Midbrain (tissue), 1 donor: ENCODE measurements at regions not wholly inside any gene's neighbourhood (a gene's known extent, or its start where the extent isn't known, plus 50 kb on each side); places are given as distances from the start of the nearest gene placed in this dataset.

Experiments
- DNase-seq: peaks from one replicate; lab custom pipeline; 2025; lab: John Stamatoyannopoulos, UW

GRCh38 chr3:28646435-28646834 lies 297.8 kb upstream of the AZI2 start:
- no peak for DNase-seq

GRCh38 chr3:28649266-28649665 lies 300.6 kb upstream of the AZI2 start:
- no peak for DNase-seq

DNA sequence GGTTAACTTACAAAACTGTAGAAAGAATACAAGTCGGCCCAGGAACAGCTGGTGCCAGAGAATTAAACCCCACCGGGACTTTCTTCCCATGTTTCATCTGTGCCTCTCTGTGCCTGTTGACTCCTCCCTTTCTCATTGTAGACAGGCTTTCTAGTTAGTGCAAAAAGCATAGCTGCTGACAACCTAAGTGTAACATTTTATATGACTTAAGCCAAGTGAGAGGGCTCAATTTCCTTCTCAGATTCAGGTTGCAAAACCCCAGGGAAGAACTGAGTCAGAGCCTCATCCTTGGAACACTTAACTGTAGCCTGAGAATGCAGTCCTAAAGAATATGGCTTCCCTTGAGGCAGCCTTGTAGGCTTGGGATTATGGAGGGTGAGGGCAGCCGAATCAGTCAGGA lies 302.5 kb upstream of the AZI2 start:
- no peak for DNase-seq

GRCh38 chr3:28664123-28664522 lies 315.5 kb upstream of the AZI2 start:
- no peak for DNase-seq

- DNase-seq: peak; percentile 38
Measured at GRCh38 chr3:28667646-28668621, 319.3 kb upstream of the AZI2 start.

- DNase-seq: no peak
Measured at GRCh38 chr3:28669870-28670269, 321.2 kb upstream of the AZI2 start.

- DNase-seq: no peak
Measured at GRCh38 chr3:28672406-28672805, 323.8 kb upstream of the AZI2 start.

DNA sequence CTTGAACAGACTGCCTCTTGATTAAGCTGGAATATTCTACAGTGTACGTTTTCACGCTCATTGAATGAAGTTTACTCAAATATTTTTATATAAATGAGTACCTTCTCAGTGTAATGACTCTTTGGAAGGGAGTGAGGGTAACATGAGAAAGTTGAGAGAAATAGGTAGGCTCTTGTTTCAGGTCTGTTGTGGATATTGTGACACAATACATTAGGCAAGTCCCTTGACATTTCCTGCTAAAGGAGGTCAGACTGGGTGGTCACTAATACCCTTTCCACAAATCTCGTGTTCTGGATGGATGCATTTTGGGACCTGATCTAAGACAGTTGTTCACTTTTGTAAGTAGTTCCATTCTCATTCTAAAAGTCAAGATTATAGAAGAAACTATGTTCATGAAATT lies 324.8 kb upstream of the AZI2 start:
- DNase-seq: no peak

DNA sequence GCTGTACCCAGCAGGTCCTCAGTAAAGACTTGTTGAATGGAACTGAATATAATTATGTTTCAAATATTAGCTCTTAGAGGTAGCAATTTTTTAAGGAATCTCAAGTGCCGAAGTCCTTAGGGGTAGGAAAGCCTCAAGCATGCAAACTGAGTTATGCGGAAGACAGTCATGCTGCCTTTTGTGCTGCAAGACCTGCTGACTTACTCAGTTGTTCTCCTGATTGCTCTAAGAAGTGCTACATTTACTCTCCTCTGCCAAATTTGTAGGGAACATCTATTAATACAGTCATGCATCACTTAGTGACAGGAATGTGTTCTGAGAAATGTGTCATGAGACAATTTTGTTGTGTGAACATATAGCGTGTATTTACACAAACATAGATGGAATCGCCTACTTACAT lies 325.6 kb upstream of the AZI2 start:
- no peak for DNase-seq

DNA sequence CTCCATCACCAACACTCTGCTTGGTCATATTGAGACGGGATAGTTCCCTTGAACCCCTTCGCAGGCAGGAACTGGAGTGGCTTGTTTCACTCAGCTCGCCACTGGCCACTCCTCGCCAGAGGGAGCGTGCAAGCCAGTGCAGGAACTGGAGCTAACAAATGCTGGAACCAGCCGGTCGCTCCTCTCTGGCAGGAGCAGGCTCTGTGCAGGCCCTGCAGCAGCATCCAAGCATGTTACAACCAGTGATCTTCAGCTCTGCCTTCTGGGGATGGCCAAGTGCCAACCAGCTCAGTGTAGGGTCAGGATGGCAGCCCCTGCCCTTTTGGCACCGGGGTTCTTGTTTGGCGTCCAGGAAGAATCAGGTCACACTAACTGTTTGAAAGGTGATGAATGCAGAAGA lies 329.0 kb upstream of the AZI2 start:
- DNase-seq: no peak

- no peak for DNase-seq
Measured at GRCh38 chr3:28678086-28678485, 329.5 kb upstream of the AZI2 start.

GRCh38 chr3:28680050-28680449 lies 331.4 kb upstream of the AZI2 start:
- DNase-seq: no peak

- DNase-seq: no peak
Measured at GRCh38 chr3:28682121-28682520, 333.5 kb upstream of the AZI2 start.

DNA sequence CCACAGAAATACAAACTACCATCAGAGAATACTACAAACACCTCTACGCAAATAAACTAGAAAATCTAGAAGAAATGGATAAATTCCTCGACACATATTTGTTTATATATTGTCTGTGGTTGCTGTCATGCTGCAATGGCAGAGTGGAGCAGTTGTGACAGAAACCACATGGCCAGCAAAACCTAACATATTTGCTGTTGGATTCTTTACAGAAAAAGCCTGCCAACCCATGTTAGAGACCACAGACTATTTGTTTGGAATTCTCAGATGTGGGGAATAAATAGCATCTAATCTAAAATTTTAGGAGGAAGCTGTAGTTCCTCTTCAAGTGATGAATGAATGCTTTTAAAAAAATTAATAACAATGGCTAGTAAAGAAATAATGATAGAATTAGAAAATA lies 341.6 kb upstream of the AZI2 start:
- DNase-seq: no peak

DNA sequence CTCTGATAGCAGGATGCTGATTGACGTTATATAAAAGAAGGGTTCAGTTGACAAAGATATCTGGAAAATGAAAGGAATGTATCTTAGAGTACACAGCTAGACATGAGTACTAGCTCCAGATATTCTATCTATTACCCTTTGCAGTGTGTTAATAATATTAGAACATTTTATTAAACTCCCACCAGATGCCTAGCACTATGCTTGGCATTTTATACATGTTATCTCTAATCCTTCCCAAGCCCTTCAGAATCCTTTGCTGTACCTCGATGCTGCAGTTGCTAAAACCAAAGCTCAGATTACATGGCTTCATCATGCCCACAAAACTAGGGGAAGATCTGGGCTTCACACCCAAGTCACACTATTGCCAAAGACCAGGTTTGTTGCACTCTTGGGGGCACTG lies 350.1 kb upstream of the AZI2 start:
- DNase-seq: no peak

DNA sequence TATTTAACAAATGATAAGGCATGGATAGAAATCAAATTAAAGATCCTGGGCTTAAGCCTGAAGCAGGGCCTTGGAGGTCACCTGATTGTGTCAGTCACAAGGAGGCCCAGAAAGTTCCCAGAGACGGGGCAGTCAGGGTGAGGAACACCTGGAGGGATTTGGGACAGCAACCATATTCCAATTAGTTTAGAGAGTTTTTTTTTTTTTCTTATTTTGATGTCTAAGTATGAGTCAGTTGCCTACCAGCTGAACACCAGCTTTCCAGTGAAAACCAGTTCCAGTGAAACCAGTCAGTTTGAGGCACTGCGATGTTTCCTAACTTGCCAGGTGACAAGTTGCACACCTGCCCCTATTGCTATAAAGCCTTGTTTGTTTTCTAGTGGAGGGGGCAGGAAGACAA lies 350.7 kb upstream of the AZI2 start:
- no peak for DNase-seq

DNA sequence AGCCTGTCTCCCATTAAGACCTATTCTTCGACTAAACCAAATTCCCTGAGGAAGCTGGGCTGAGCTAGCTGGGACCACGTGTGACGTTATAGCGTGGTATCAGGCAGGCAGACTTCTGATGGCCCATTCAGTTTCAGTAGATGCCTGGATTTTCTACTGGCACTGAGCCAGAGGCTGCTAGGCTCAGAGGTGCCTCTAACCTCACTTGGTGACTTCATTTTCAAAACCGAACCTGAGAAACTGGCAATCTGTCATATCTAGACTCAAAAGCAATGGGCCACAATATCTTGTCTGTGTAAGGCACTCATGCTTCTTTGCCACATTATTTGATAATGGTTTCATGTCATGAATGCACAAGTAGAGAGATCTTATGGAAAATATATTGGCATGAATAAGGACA lies 352.1 kb upstream of the AZI2 start:
- no peak for DNase-seq

DNA sequence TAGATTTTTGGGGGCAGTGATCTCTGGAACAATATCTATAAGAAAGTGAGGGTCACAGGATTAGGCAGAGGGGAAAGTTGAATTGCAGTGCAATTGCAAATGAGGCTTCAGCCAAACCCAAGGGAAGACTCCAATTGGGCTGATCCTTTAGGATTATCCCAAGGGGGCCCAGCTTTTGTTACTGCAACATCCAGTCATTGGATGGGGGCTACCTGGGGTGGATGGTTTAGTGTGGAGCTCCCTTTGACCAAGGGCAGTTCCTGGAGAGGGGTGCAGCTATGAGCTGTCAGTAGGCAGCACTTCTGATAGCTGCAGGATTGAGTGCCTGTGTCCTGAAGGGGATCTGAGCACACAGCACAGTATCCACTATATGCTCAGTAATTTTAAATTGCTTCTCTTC lies 355.2 kb upstream of the AZI2 start:
- DNase-seq: no peak

DNA sequence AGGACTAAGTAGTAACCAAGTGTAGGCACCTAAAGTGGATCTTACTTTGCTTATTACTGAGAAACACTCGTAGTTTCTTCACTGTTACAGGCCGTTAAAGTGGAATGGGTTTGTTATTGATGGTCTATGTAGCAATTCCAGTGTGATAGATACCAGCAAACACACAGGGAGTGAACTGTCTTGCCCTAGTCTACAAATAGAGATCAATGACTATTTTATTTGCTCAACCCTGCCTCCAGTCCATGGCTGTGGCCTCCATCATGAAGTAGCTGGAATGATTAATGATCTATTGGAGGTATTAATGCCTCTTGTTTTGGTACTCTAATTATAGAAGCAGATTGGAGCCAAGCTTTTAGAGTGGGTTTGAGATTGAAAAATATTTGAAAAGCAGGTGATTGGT lies 362.7 kb upstream of the AZI2 start:
- DNase-seq: no peak

GRCh38 chr3:28716939-28717338 lies 368.3 kb upstream of the AZI2 start:
- no peak for DNase-seq

DNA sequence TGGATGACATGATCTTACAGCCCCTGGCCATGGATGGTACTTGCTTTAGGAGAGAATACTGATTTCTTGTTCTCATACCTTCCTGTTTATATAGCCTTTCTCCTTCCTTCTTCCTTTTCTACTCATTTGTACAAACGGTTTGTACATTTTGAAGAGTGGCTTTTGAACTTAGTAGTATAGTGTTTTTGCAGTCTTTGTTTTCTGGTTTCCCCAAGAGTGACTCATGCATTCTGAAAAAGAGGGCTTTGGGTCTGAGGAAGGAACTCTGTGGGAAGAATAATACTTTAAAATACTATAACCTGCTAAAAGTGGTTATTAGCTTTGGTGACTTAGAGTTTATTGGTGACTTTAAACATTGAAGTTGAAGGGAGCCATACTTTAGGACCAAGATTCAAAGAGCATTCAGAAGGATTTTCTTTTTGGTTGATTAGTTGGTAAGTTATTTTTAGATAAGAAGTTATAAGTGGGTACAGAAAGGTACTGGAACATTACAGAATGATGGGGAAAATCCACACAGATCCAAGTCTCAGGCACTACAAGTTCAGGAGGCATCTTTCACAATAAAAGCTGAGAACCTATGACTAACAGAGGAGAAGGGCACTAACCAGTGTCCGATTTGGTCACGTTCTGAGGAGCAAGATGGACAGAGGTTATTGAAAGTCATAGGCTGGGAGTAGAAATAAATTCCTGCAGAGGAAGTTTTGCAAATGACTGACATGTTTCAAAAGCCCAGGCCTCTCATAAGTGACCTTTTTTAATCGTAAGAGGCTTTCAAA lies 369.6 kb upstream of the AZI2 start:
- DNase-seq: no peak

DNA sequence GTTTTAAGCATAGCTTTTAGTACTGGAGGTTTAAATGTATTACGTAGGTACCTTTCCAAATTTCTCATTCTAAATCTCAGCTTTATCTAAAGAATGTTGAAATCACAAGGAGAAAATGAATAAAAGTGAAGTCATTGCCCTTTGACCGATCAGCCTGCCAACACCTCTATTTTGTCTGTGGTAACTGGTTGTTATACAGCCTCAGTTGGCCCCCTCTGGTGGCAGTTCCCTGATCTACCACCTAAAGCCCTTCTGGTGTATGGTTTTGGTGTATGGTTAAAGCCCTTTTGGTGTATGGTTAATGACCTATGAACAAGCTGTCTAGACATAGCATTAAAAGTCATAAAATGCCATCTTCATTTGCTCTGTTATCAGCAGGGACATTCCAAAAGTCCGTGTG lies 378.2 kb upstream of the AZI2 start:
- no peak for DNase-seq

DNA sequence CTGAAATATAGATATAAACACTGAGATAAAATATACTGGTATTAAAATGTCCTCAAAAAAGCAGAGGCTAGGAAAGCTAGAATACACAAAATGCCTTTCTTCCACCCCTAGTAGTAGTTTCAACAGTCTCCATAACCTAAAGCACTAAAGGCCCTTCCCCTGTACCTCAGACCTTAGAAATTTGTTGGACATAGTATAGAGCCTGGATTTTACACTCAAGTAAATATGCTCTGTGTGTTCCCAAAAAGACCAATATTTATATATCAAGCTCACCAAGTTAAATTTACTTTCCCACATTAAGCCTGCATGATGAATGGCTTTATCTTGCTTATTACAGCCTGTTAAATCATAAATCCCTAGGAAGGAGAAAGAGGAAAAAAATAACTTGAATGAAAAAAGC lies 378.7 kb upstream of the AZI2 start:
- DNase-seq: no peak
